ENCODE measurements at regions not wholly inside any gene's neighbourhood (a gene's known extent, or its start where the extent isn't known, plus 50 kb on each side); places are given as distances from the start of the nearest gene placed in this dataset.

GRCh38 chr13:32940601-32941000 lies 75.6 kb upstream of the KL start:
- no peak for TF ChIP-seq POLR2AphosphoS5 (IDR thresholded peaks at IDR 0.05; ENCODE audit: insufficient read depth in 1 of 2, low read depth in 1 of 2)
- no peak for TF ChIP-seq POLR2A (IDR thresholded peaks at IDR 0.05)
- TF ChIP-seq CTCF (IDR thresholded peaks at IDR 0.05), result no peak
- no peaks in the 10 kb centered on the region for H3K4me1 ChIP-seq
- intact Hi-C loops (cut with DNase I), result no loop called here

GRCh38 chr13:32941368-32941767 lies 74.9 kb upstream of the KL start:
- Histone ChIP-seq H3K27ac (no peak overlapping the region), H3K9me3 (no peaks in the 10 kb centered on the region), H3K36me3 (no peaks in the 10 kb centered on the region), H3K4me1 (no peaks in the 10 kb centered on the region), H3K4me3 (no peak overlapping the region), H3K27me3 (no peaks in the 10 kb centered on the region)
- no peak for DNase-seq (ENCODE audit: extremely low spot score in 2 of 2)
- intact Hi-C loops (cut with DNase I), result no loop called here
- TF ChIP-seq POLR2A (IDR thresholded peaks at IDR 0.05) (no peak), POLR2AphosphoS5 (IDR thresholded peaks at IDR 0.05; ENCODE audit: insufficient read depth in 1 of 2, low read depth in 1 of 2) (no peak), CTCF (IDR thresholded peaks at IDR 0.05) (no peak)

More at GRCh38 chr13:32940601-32941000, 75.6 kb upstream of the KL start:
- Histone ChIP-seq H3K36me3 (no peaks in the 10 kb centered on the region), H3K4me3 (no peak overlapping the region), H3K27me3 (no peaks in the 10 kb centered on the region), H3K9me3 (no peaks in the 10 kb centered on the region), H3K27ac (no peak overlapping the region)
- DNase-seq (ENCODE audit: extremely low spot score in 2 of 2), result no peak

GRCh38 chr13:32946558-32946957 lies 69.7 kb upstream of the KL start:
- Histone ChIP-seq H3K4me3 (no peak overlapping the region), H3K4me1 (no peaks in the 10 kb centered on the region), H3K27ac (no peak overlapping the region), H3K36me3 (no peaks in the 10 kb centered on the region), H3K27me3 (no peaks in the 10 kb centered on the region), H3K9me3 (no peaks in the 10 kb centered on the region)
- DNase-seq (ENCODE audit: extremely low spot score in 2 of 2), result peak in 1 of 2 donors; percentile 55
- intact Hi-C loops (cut with DNase I), result no loop called here
- TF ChIP-seq POLR2A (IDR thresholded peaks at IDR 0.05) (no peak), POLR2AphosphoS5 (IDR thresholded peaks at IDR 0.05; ENCODE audit: insufficient read depth in 1 of 2, low read depth in 1 of 2) (no peak), CTCF (IDR thresholded peaks at IDR 0.05) (no peak)

GRCh38 chr13:32947411-32948276 lies 68.6 kb upstream of the KL start:
- Histone ChIP-seq H3K4me3 (no peak overlapping the region), H3K27ac (no peak overlapping the region), H3K9me3 (no peaks in the 10 kb centered on the region), H3K4me1 (no peaks in the 10 kb centered on the region), H3K36me3 (no peaks in the 10 kb centered on the region), H3K27me3 (no peaks in the 10 kb centered on the region)
- peak in 1 of 2 donors; percentile 9 for DNase-seq (ENCODE audit: extremely low spot score in 2 of 2)
- TF ChIP-seq POLR2A (IDR thresholded peaks at IDR 0.05), result no peak
- no peak for TF ChIP-seq POLR2AphosphoS5 (IDR thresholded peaks at IDR 0.05; ENCODE audit: insufficient read depth in 1 of 2, low read depth in 1 of 2)
- no peak for TF ChIP-seq CTCF (IDR thresholded peaks at IDR 0.05)
- intact Hi-C loops (cut with DNase I), result no loop called here

GRCh38 chr13:32949820-32950219 lies 66.4 kb upstream of the KL start:
- H3K9me3 ChIP-seq, result no peaks in the 10 kb centered on the region
- no peaks in the 10 kb centered on the region for H3K27me3 ChIP-seq
- H3K27ac ChIP-seq, result no peak overlapping the region
- intact Hi-C loops (cut with DNase I), result no loop called here
- no peak overlapping the region for H3K4me3 ChIP-seq
- no peak for DNase-seq (ENCODE audit: extremely low spot score in 2 of 2)
- no peaks in the 10 kb centered on the region for H3K36me3 ChIP-seq
- TF ChIP-seq POLR2A (IDR thresholded peaks at IDR 0.05) (no peak), CTCF (IDR thresholded peaks at IDR 0.05) (no peak), POLR2AphosphoS5 (IDR thresholded peaks at IDR 0.05; ENCODE audit: insufficient read depth in 1 of 2, low read depth in 1 of 2) (no peak)
- H3K4me1 ChIP-seq, result no peaks in the 10 kb centered on the region
